ENCODE measurements at regions not wholly inside any gene's neighbourhood (a gene's known extent, or its start where the extent isn't known, plus 50 kb on each side); places are given as distances from the start of the nearest gene placed in this dataset.

DNA sequence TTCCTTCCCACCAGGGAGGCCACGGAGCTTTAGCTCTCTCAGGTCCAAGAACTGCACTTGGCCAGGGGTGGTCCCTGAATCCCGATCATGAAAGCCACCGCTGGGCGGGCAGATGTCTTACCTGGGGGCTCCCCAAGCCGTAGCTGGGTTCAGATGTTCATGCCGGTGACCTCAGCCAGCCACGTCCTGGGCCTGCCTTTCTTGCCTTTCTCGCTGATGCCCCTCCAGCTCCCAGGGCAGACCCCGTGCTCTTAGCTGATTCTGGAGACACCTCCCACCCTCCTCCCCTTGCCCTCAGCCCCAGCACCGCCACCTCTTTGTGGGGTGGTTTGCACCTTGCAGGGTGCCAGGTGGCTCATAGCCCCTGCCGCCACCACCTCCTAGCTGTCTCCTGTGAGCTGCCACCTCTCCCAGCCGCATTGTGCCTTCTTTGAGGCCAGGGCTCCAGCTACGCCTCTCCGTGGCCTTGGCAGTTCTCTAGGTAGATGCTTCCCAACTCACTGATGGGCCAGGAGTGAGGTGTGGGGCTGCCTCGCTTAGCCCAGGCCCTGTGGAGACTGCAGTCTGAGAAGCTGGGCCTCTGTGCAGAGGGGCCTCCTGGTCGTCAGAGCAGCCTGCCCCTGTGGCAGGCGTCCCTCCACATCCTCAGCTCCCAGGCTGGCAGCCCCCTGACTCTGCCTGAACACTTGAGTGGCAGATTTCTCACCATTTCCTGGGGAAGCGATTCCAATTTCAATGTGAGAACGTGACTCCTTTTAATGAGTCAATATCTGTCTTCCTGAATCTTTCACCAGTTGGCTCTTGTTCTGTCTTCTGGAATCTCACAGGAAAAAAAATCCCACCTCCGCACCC, 97.6 kb upstream of the B3GAT1 start:
- BruUV-seq (replicated peaks) = no TSS peak
- 2% methylated on average over 18 of the region's 20 CpGs for whole genome bisulfite sequencing (ENCODE audit: insufficient coverage, low coverage, missing lambda C conversion rate)
- H3K27me3 ChIP-seq (ENCODE audit: control insufficient read depth in 2 of 2, insufficient read depth in 2 of 2, low read length in 2 of 2) = peaks cover 19 to 74% of the 10 kb centered on the region in 2 experiments; a peak in 4 of 5 replicates

More for the DNA sequence above, 97.6 kb upstream of the B3GAT1 start:
- no peak for FAIRE-seq
- H2AFZ ChIP-seq (ENCODE audit: low read depth, low read length) = no peak overlapping the region
- intact Hi-C loops (cut with micrococcal nuclease) (no loop called here), in situ Hi-C loops (cut with MboI) (no loop called here)
- TF ChIP-seq GATAD2B (IDR thresholded peaks at IDR 0.05; ENCODE audit: borderline replicate concordance) (no peak), NBN (IDR thresholded peaks at IDR 0.05; ENCODE audit: low read depth) (no peak), HNRNPL (IDR thresholded peaks at IDR 0.05; ENCODE audit: low read depth, low read length) (no peak)
- TF ChIP-seq, protein P1, sequence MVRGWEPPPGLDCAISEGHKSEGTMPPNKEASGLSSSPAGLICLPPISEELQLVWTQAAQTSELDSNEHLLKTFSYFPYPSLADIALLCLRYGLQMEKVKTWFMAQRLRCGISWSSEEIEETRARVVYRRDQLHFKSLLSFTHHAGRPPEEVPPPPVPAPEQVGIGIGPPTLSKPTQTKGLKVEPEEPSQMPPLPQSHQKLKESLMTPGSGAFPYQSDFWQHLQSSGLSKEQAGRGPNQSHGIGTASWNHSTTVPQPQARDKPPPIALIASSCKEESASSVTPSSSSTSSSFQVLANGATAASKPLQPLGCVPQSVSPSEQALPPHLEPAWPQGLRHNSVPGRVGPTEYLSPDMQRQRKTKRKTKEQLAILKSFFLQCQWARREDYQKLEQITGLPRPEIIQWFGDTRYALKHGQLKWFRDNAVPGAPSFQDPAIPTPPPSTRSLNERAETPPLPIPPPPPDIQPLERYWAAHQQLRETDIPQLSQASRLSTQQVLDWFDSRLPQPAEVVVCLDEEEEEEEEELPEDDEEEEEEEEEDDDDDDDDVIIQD (CRISPR knock-in tag; IDR thresholded peaks at IDR 0.05) = no peak
- ATAC-seq = no peak
- no peak overlapping the region for H3K27ac ChIP-seq (ENCODE audit: extremely low read depth, low read depth, low read length)
- DNase-seq (ENCODE audit: extremely low read depth in 1 of 4, low spot score in 3 of 4) = no peak
- H3K4me2 ChIP-seq (ENCODE audit: insufficient read depth, low read length) = no peak overlapping the region
- no peaks in the 10 kb centered on the region for H3K36me3 ChIP-seq (ENCODE audit: control insufficient read depth, insufficient read depth, low read length)
- H3K4me3 ChIP-seq = no peak overlapping the region
- ChIA-PET CTCF (ENCODE audit: low intra/inter-chr PET ratio) (no interaction called here), POLR2A (interaction anchor here (0.7 kb wide), 1 partner anchor 12 kb away, joined by 3 read pairs; no protein-coding TSS in a partner anchor)
- no peaks in the 10 kb centered on the region for H3K4me1 ChIP-seq (replicated peaks in 1 of 2; ENCODE audit: control insufficient read depth in 2 of 2, insufficient read depth in 2 of 2, low read length in 2 of 2)
- no peaks in the 10 kb centered on the region for H3K9me1 ChIP-seq (ENCODE audit: control insufficient read depth, insufficient read depth, low read length)
- H4K20me1 ChIP-seq (replicated peaks; ENCODE audit: control insufficient read depth, insufficient read depth, low read length) = no peaks in the 10 kb centered on the region; the same call in 1 of the 2 replicates
- no peak overlapping the region for H3K9ac ChIP-seq (ENCODE audit: insufficient read depth in 1 of 2, low read depth in 2 of 2, low read length in 2 of 2)
- no peaks in the 10 kb centered on the region for H3K79me2 ChIP-seq (ENCODE audit: control insufficient read depth, insufficient read depth, low read length)
- H3K9me3 ChIP-seq (replicated peaks; ENCODE audit: control insufficient read depth, insufficient read depth, low read depth, low read length) = no peaks in the 10 kb centered on the region
